ENCODE measurements at regions not wholly inside any gene's neighbourhood (a gene's known extent, or its start where the extent isn't known, plus 50 kb on each side); places are given as distances from the start of the nearest gene placed in this dataset.

GRCh38 chr15:38876621-38877020 lies 312.0 kb upstream of the RASGRP1 start:
- CTCF ChIA-PET, result no interaction called here

DNA sequence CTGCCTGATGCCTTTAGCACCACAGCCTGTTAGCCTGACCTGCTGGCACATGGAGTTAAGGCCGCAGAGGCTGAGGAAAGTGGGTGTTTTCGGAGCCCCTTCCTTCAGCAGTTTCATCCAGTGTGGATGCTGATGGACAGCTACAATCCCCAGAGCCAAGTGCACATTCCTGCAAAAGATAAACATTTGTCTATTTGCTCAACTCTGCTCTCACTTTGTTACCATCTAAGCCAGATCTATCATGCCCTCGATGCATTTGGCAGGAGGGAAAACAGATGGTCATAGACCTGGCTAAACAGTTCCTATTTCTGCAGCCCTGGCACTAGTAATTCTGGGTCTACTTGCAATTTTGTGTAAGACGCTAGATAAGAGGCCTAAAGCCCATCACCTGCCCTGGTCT lies 312.9 kb upstream of the RASGRP1 start:
- no peaks in the 10 kb centered on the region for H3K4me1 ChIP-seq (ENCODE audit: insufficient read depth, low read length)
- Mint-ChIP-seq H3K4me3 (no peak overlapping the region), H3K9me3 (no peaks in the 10 kb centered on the region), H3K36me3 (ENCODE audit: low read depth) (no peaks in the 10 kb centered on the region), H3K4me1 (ENCODE audit: low read depth) (no peaks in the 10 kb centered on the region), H3K27ac (no peak overlapping the region), H3K27me3 (peaks cover 8% of the 10 kb centered on the region)
- CTCF ChIA-PET, result no interaction called here
- no peak for DNase-seq
- no peak for ATAC-seq (ENCODE audit: poor library complexity)
- no peak for TF ChIP-seq CTCF (IDR thresholded peaks at IDR 0.05)
- intact Hi-C loops (cut with DNase I, micrococcal nuclease), result no loop called here
- POLR2A ChIA-PET, result no interaction called here
- peaks cover 0 to 3% of the 10 kb centered on the region in 2 experiments for H3K9me3 ChIP-seq (ENCODE audit: control insufficient read depth in 1 of 2, insufficient read depth in 1 of 2, low read length in 2 of 2)
- H3K27me3 ChIP-seq (ENCODE audit: control insufficient read depth in 1 of 2, insufficient read depth in 2 of 2, low read length in 2 of 2), result peaks cover 0 to 3% of the 10 kb centered on the region in 2 experiments
- H3K36me3 ChIP-seq (ENCODE audit: insufficient read depth, low read length), result no peaks in the 10 kb centered on the region
- no peak overlapping the region for H3K27ac ChIP-seq (ENCODE audit: low read depth in 1 of 2, low read length in 2 of 2)
- H3K4me3 ChIP-seq (ENCODE audit: low read length), result no peak overlapping the region

More at GRCh38 chr15:38876621-38877020, 312.0 kb upstream of the RASGRP1 start:
- Mint-ChIP-seq H3K27ac (no peak overlapping the region), H3K9me3 (no peaks in the 10 kb centered on the region), H3K4me3 (no peak overlapping the region), H3K27me3 (peaks cover 10% of the 10 kb centered on the region), H3K4me1 (ENCODE audit: low read depth) (no peaks in the 10 kb centered on the region), H3K36me3 (ENCODE audit: low read depth) (no peaks in the 10 kb centered on the region)
- H3K27ac ChIP-seq (ENCODE audit: low read depth in 1 of 2, low read length in 2 of 2), result no peak overlapping the region
- peaks cover 0 to 3% of the 10 kb centered on the region in 2 experiments for H3K27me3 ChIP-seq (ENCODE audit: control insufficient read depth in 1 of 2, insufficient read depth in 2 of 2, low read length in 2 of 2)
- no peak overlapping the region for H3K4me3 ChIP-seq (ENCODE audit: low read length)
- TF ChIP-seq CTCF (IDR thresholded peaks at IDR 0.05), result no peak
- ATAC-seq (ENCODE audit: poor library complexity), result no peak
- intact Hi-C loops (cut with DNase I, micrococcal nuclease), result no loop called here
- POLR2A ChIA-PET, result no interaction called here
- DNase-seq, result no peak
- no peaks in the 10 kb centered on the region for H3K36me3 ChIP-seq (ENCODE audit: insufficient read depth, low read length)
- peaks cover 0 to 3% of the 10 kb centered on the region in 2 experiments for H3K9me3 ChIP-seq (ENCODE audit: control insufficient read depth in 1 of 2, insufficient read depth in 1 of 2, low read length in 2 of 2)
- H3K4me1 ChIP-seq (ENCODE audit: insufficient read depth, low read length), result no peaks in the 10 kb centered on the region

DNA sequence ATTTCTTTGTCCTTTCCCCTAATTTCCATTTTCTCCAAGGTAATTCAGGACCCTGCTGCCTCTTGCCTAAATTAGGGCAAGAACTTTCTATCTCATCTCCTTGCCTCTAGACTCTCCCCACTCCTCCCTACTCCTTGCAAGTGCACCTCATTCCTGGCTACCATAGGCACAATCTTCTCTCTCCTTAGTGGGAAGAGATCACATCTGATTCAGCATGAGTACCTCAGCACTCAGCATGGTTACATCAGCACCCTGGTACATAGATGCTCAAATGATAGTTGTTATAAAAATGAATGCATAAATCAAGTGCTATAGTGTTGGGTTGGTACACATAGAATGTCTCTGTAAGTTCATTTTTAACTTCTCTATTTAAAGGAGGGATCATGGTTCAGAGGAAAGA lies 313.4 kb upstream of the RASGRP1 start:
- no peaks in the 10 kb centered on the region for H3K9me3 ChIP-seq (ENCODE audit: control insufficient read depth in 1 of 2, insufficient read depth in 1 of 2, low read length in 2 of 2)
- intact Hi-C loops (cut with DNase I, micrococcal nuclease), result no loop called here
- Mint-ChIP-seq H3K27ac (no peak overlapping the region), H3K9me3 (no peaks in the 10 kb centered on the region), H3K4me1 (ENCODE audit: low read depth) (no peaks in the 10 kb centered on the region), H3K4me3 (no peak overlapping the region), H3K36me3 (ENCODE audit: low read depth) (no peaks in the 10 kb centered on the region), H3K27me3 (peaks cover 4% of the 10 kb centered on the region)
- H3K4me3 ChIP-seq (ENCODE audit: low read length), result no peak overlapping the region
- ATAC-seq (ENCODE audit: poor library complexity), result no peak
- no peaks in the 10 kb centered on the region for H3K4me1 ChIP-seq (ENCODE audit: insufficient read depth, low read length)
- no peak for DNase-seq
- POLR2A ChIA-PET, result no interaction called here
- TF ChIP-seq CTCF (IDR thresholded peaks at IDR 0.05), result no peak
- CTCF ChIA-PET, result no interaction called here
- H3K27me3 ChIP-seq (ENCODE audit: control insufficient read depth in 1 of 2, insufficient read depth in 2 of 2, low read length in 2 of 2), result peaks cover 0 to 3% of the 10 kb centered on the region in 2 experiments
- H3K36me3 ChIP-seq (ENCODE audit: insufficient read depth, low read length), result no peaks in the 10 kb centered on the region
- no peak overlapping the region for H3K27ac ChIP-seq (ENCODE audit: low read depth in 1 of 2, low read length in 2 of 2)

Measured in CD4-positive, alpha-beta T cell (primary cell).